ENCODE measurements at regions not wholly inside any gene's neighbourhood (a gene's known extent, or its start where the extent isn't known, plus 50 kb on each side); places are given as distances from the start of the nearest gene placed in this dataset.

DNA sequence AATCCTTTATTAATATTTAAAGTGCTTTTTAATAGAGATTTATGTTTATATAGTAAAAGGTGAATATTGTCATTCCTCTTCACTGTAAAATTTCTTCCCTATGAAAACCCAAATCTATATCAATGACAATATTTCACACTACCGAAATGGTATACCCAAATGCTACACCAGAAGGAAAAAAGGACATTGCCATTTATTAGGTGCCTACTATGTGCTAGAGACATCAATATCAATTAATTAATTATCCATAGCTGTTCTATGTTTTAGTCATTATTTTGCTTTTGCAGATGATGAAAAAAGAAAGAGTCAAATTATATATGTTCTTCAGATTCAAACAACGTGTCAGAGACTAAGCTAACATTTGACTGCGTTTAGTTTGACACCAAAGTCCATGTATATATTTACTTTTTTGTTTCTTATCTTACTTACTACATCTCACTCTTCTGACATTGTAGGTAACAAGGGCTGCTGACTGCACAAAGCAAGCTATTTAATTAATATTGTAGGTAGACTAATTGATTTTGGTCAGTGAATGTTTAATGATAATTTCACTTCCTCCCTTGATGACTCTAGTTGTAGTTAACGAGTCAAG lies 614.0 kb upstream of the FOXG1 start:
- H3K9ac ChIP-seq (ENCODE audit: control insufficient read depth, extremely low read depth, insufficient read depth, low read length) = no peak overlapping the region
- FAIRE-seq (no peak), DNase-seq (ENCODE audit: low read depth, low spot score) (no peak)
- no peak overlapping the region for H3K4me2 ChIP-seq (ENCODE audit: control insufficient read depth, extremely low read depth, insufficient read depth, low read depth, low read length)
- no peak overlapping the region for H3K27ac ChIP-seq (ENCODE audit: control insufficient read depth, insufficient read depth, low read length)
- H4K20me1 ChIP-seq (ENCODE audit: control insufficient read depth, extremely low read depth, insufficient read depth, low read length) = no peaks in the 10 kb centered on the region
- H2AFZ ChIP-seq (ENCODE audit: control insufficient read depth, low read length) = no peak overlapping the region
- dilution Hi-C loops (cut with MboI; ENCODE audit: extremely low pct_ligation_motif_present, low sequenced_read_pairs) = no loop called here
- no peaks in the 10 kb centered on the region for H3K9me1 ChIP-seq (ENCODE audit: control insufficient read depth, extremely low read depth, insufficient read depth, low read length)
- H3K79me2 ChIP-seq (ENCODE audit: control insufficient read depth, insufficient read depth, low read length) = no peaks in the 10 kb centered on the region
- TF ChIP-seq EZH2 (IDR thresholded peaks at IDR 0.05; ENCODE audit: low read length) = no peak
- TF ChIP-seq, protein P1, sequence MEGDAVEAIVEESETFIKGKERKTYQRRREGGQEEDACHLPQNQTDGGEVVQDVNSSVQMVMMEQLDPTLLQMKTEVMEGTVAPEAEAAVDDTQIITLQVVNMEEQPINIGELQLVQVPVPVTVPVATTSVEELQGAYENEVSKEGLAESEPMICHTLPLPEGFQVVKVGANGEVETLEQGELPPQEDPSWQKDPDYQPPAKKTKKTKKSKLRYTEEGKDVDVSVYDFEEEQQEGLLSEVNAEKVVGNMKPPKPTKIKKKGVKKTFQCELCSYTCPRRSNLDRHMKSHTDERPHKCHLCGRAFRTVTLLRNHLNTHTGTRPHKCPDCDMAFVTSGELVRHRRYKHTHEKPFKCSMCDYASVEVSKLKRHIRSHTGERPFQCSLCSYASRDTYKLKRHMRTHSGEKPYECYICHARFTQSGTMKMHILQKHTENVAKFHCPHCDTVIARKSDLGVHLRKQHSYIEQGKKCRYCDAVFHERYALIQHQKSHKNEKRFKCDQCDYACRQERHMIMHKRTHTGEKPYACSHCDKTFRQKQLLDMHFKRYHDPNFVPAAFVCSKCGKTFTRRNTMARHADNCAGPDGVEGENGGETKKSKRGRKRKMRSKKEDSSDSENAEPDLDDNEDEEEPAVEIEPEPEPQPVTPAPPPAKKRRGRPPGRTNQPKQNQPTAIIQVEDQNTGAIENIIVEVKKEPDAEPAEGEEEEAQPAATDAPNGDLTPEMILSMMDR (optimal IDR thresholded peaks at IDR 0.05 in 1 of 3, IDR thresholded peaks at IDR 0.05 in 1 of 3, conservative IDR thresholded peaks at IDR 0.05 in 1 of 3; ENCODE audit: extremely low read depth in 1 of 3, insufficient read depth in 2 of 3, low read length in 3 of 3) = no peak
- no peak overlapping the region for H3K4me3 ChIP-seq (ENCODE audit: control insufficient read depth in 2 of 3, extremely low read depth in 1 of 3, insufficient read depth in 2 of 3, low read depth in 1 of 3, low read length in 3 of 3)
- H3K9me3 ChIP-seq (ENCODE audit: control insufficient read depth, low read depth, low read length) = peaks cover 2% of the 10 kb centered on the region
- H3K27me3 ChIP-seq (ENCODE audit: control insufficient read depth, extremely low read depth, insufficient read depth, low read length) = no peaks in the 10 kb centered on the region
- H3K36me3 ChIP-seq (ENCODE audit: control insufficient read depth in 2 of 2, extremely low read depth in 1 of 2, insufficient read depth in 2 of 2, low read length in 2 of 2) = no peaks in the 10 kb centered on the region
- no peaks in the 10 kb centered on the region for H3K4me1 ChIP-seq (ENCODE audit: control insufficient read depth, extremely low read depth, insufficient read depth, low read length)

DNA sequence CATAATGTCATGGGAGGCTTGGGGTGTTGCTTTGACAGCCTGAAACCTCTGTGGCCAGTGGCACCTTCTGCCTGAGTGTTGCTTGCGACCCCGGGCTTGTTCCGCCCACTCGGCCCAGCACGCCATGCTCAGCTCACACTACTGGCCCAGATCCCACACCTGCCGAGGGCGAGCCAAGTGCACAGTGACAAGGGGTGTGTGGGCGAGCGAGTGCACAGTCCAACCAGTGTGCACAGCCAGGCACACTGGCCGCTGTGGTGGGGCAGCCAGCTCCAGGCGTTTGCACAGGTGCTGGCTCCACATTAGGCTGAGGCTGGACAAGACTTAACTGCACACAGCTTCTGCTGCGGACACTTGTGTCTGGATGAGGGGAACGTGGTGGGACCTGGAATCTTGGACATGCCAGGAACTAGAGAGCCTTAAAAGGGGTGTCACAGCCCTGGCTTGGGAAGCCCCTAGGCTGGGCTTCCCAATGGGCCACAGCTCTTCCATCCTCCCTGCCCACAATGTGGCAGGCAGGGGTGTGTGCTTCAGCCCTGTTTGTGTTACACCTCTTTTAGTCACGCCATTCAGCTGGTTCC lies 609.2 kb upstream of the FOXG1 start:
- Histone ChIP-seq H3K4me1 (ENCODE audit: control insufficient read depth, extremely low read depth, insufficient read depth, low read length) (no peaks in the 10 kb centered on the region), H3K79me2 (ENCODE audit: control insufficient read depth, insufficient read depth, low read length) (no peaks in the 10 kb centered on the region), H3K9ac (ENCODE audit: control insufficient read depth, extremely low read depth, insufficient read depth, low read length) (no peak overlapping the region), H3K27me3 (ENCODE audit: control insufficient read depth, extremely low read depth, insufficient read depth, low read length) (no peaks in the 10 kb centered on the region), H3K9me1 (ENCODE audit: control insufficient read depth, extremely low read depth, insufficient read depth, low read length) (no peaks in the 10 kb centered on the region), H2AFZ (ENCODE audit: control insufficient read depth, low read length) (no peak overlapping the region), H3K9me3 (ENCODE audit: control insufficient read depth, low read depth, low read length) (peaks cover 6% of the 10 kb centered on the region), H3K4me3 (ENCODE audit: control insufficient read depth in 2 of 3, extremely low read depth in 1 of 3, insufficient read depth in 2 of 3, low read depth in 1 of 3, low read length in 3 of 3) (no peak overlapping the region), H4K20me1 (ENCODE audit: control insufficient read depth, extremely low read depth, insufficient read depth, low read length) (no peaks in the 10 kb centered on the region), H3K4me2 (ENCODE audit: control insufficient read depth, extremely low read depth, insufficient read depth, low read depth, low read length) (no peak overlapping the region), H3K27ac (ENCODE audit: control insufficient read depth, insufficient read depth, low read length) (no peak overlapping the region), H3K36me3 (ENCODE audit: control insufficient read depth in 2 of 2, extremely low read depth in 1 of 2, insufficient read depth in 2 of 2, low read length in 2 of 2) (no peaks in the 10 kb centered on the region)
- TF ChIP-seq, protein P1 (optimal IDR thresholded peaks at IDR 0.05 in 1 of 3, IDR thresholded peaks at IDR 0.05 in 1 of 3, conservative IDR thresholded peaks at IDR 0.05 in 1 of 3; ENCODE audit: extremely low read depth in 1 of 3, insufficient read depth in 2 of 3, low read length in 3 of 3) = no peak
- no peak for TF ChIP-seq EZH2 (IDR thresholded peaks at IDR 0.05; ENCODE audit: low read length)
- dilution Hi-C loops (cut with MboI; ENCODE audit: extremely low pct_ligation_motif_present, low sequenced_read_pairs) = no loop called here
- FAIRE-seq = no peak
- no peak for DNase-seq (ENCODE audit: low read depth, low spot score)

All from keratinocyte (primary cell).